Spleen (tissue), 7 donors: ENCODE measurements at regions not wholly inside any gene's neighbourhood (a gene's known extent, or its start where the extent isn't known, plus 50 kb on each side); places are given as distances from the start of the nearest gene placed in this dataset.

Source experiments
- CTCF ChIP-seq, 11 experiments: fragments of 200-600 bp in 7 of 11; fragments of 450-650 bp in 4 of 11; sonication (generic) in 4 of 11; IDR thresholded peaks in 8 of 11; conservative IDR thresholded peaks in 3 of 11; 1 replicate in 7 of 11; 2 replicates in 4 of 11; pipeline versions ENCODE4 v1.4.0 to v1.8.0; 2016 to 2021; ENCODE audit warnings: antibody characterized with exemption in 11 of 11, inconsistent platforms in 4 of 11, mild to moderate bottlenecking in 1 of 11
- POLR2A ChIP-seq, 3 donors: fragments of 450-650 bp; IDR thresholded peaks; one replicate each; pipeline ENCODE4 v1.5.1; 2017; ENCODE audit warnings: antibody characterized with exemption in 3 of 3, mild to moderate bottlenecking in 1 of 3
- POLR2AphosphoS5 ChIP-seq, 3 donors: sonication (generic); formaldehyde crosslinking; IDR thresholded peaks; one replicate each; pipeline ENCODE4 v1.5.1; 2017; ENCODE audit warnings: antibody characterized with exemption in 3 of 3
- donor health status: DM: no; HTN: no; CAD: no; lungs with moderate emphysema.
- donor health status: DM: no; HTN: no; CAD: no.
- donor health status: DM: no; HTN: no; CAD: no.

DNA sequence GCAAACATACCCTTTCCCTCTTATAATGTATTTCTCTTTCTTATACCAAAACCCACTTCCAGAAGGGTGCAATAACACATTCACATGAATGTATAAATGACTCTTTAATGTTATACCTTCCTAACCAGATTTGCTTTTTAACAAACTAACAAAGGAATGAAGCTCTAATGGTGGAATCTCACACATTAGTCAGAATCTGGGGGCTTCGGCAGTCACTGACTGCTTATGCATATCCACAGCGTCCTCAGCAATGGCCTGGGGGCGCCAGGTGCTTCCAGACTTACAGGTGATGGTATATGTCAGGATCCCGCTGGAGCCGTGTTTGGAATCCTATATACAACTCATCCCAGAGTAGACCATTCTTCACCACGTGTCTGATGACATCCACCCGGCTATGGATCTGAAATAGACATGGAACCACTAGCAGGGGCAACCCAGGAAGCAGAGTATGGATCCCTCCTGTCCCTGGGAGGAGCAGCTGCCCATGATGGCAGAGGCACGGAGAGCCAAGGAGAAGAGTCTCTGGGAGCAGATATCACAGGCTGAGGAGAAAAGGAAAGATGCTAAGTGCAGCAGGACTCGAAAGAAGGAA lies 150.8 kb upstream of the RIPOR2 start:
- TF ChIP-seq CTCF (IDR thresholded peaks at IDR 0.05 in 8 of 11, conservative IDR thresholded peaks at IDR 0.05 in 3 of 11) (no peak), POLR2A (IDR thresholded peaks at IDR 0.05) (no peak), POLR2AphosphoS5 (IDR thresholded peaks at IDR 0.05) (no peak)
